ENCODE measurements at regions not wholly inside any gene's neighbourhood (a gene's known extent, or its start where the extent isn't known, plus 50 kb on each side); places are given as distances from the start of the nearest gene placed in this dataset.

DNA sequence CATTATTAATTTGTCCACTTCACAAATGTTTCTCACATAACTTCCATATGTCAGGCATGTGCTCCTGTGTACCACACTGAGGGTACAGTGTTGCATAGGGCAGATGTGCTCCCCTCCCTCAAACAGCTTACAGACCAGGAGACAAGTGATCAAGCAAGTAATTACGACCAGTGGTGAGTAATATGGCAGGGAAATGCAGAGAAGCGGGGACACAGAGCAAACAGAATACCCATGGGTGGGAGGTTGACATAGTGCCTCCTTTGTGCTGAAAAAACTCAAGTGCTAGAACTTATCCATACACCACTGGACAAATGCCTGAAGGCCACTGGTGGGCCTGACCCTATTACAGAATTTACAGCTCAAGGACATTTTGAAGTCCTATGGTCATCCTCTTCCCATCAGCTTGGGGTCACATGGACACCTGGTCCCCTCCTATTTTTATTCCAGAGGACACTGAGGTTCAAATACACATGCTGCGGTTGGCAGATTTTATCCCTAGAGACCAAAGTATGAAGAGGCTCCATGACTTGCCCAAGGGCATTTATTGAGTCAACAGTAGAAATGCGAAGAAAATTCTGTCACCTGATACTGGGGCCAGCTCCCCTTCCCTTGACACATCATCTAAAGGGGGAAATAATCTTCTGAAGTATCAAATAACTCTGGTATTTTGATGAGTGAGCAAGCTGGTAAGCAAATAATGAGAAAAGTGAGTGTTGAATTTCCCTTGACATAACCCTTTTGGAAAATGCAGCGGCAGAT lies 116.6 kb downstream of the QRSL1 start:
- TF ChIP-seq JUND (IDR thresholded peaks at IDR 0.05) (no peak), TAF1 (IDR thresholded peaks at IDR 0.05; ENCODE audit: borderline replicate concordance, low read depth, low read length) (no peak), EP300 (IDR thresholded peaks at IDR 0.05; ENCODE audit: borderline replicate concordance in 1 of 2, low read depth in 1 of 2, low read length in 1 of 2) (no peak), FOXM1 (IDR thresholded peaks at IDR 0.05; ENCODE audit: low read depth) (no peak), TCF12 (IDR thresholded peaks at IDR 0.05) (no peak), NRF1 (IDR thresholded peaks at IDR 0.05; ENCODE audit: low read depth, low read length) (no peak), MXI1 (IDR thresholded peaks at IDR 0.05; ENCODE audit: low read depth, low read length) (no peak), FOXJ3 (CRISPR knock-in tag; IDR thresholded peaks at IDR 0.05) (no peak), USF1 (IDR thresholded peaks at IDR 0.05; ENCODE audit: borderline replicate concordance, low read depth) (no peak), IRF3 (IDR thresholded peaks at IDR 0.05; ENCODE audit: low read depth, low read length) (no peak), FOSL2 (IDR thresholded peaks at IDR 0.05; ENCODE audit: borderline replicate concordance, low read depth) (no peak), MAX (IDR thresholded peaks at IDR 0.05; ENCODE audit: low read depth) (no peak)
- TF ChIP-seq, protein P1, sequence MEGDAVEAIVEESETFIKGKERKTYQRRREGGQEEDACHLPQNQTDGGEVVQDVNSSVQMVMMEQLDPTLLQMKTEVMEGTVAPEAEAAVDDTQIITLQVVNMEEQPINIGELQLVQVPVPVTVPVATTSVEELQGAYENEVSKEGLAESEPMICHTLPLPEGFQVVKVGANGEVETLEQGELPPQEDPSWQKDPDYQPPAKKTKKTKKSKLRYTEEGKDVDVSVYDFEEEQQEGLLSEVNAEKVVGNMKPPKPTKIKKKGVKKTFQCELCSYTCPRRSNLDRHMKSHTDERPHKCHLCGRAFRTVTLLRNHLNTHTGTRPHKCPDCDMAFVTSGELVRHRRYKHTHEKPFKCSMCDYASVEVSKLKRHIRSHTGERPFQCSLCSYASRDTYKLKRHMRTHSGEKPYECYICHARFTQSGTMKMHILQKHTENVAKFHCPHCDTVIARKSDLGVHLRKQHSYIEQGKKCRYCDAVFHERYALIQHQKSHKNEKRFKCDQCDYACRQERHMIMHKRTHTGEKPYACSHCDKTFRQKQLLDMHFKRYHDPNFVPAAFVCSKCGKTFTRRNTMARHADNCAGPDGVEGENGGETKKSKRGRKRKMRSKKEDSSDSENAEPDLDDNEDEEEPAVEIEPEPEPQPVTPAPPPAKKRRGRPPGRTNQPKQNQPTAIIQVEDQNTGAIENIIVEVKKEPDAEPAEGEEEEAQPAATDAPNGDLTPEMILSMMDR (IDR thresholded peaks at IDR 0.05): no peak
- Histone ChIP-seq H4K20me1 (ENCODE audit: insufficient read depth) (no peaks in the 10 kb centered on the region), H3K36me3 (replicated peaks in 1 of 2; ENCODE audit: control insufficient read depth in 1 of 2, insufficient read depth in 2 of 2, low read length in 1 of 2) (no peaks in the 10 kb centered on the region), H3K27ac (ENCODE audit: low read depth in 2 of 2, low read length in 1 of 2) (no peak overlapping the region), H3K9ac (no peak overlapping the region), H3K9me3 (no peaks in the 10 kb centered on the region), H3K4me1 (ENCODE audit: control insufficient read depth in 1 of 2, insufficient read depth in 2 of 2, low read depth in 1 of 2, low read length in 1 of 2) (peaks cover 0 to 6% of the 10 kb centered on the region in 2 experiments; a peak in 1 of 4 replicates), H3K4me2 (no peak overlapping the region), H2AFZ (ENCODE audit: low read depth) (no peak overlapping the region), H3K27me3 (ENCODE audit: insufficient read depth) (no peaks in the 10 kb centered on the region), H3K4me3 (ENCODE audit: low read depth in 2 of 2, low read length in 1 of 2) (no peak overlapping the region), H3F3A (replicated peaks; ENCODE audit: insufficient read depth) (no peaks in the 10 kb centered on the region), H3K79me2 (ENCODE audit: insufficient read depth) (no peaks in the 10 kb centered on the region), H3K9me2 (no peaks in the 10 kb centered on the region)
- ChIA-PET CTCF (interaction anchor here (1.5 kb wide), 1 partner anchor 8 kb away, joined by 3 read pairs; no protein-coding TSS in a partner anchor), POLR2A (no interaction called here)
- 37% methylated on average over 5 of the region's 5 CpGs for WGBS (ENCODE audit: low lambda C conversion rate)
- no peak for DNase-seq
